Stimulated activated naive B cell treated with anti-CD40 and anti-IgM and Interleukin-4, amounts not matched to agents 10 μg/mL and 1 μg/mL and 100 μg/mL, for 72 hours (primary cell): ENCODE measurements at regions not wholly inside any gene's neighbourhood (a gene's known extent, or its start where the extent isn't known, plus 50 kb on each side); places are given as distances from the start of the nearest gene placed in this dataset.
A peak's percentile ranks its signal among the peaks of the same experiment; 100 is the strongest.

Experiments
- ATAC-seq, 2 donors: fragments of 150-1000 bp; cut with Tn5 transposase; replicated peaks; 2 replicates each; pipeline ENCODE4 v1.10.0; 2021; ENCODE audit warnings: moderate library complexity in 1 of 2
- DNase-seq: peaks from one replicate; pipeline ENCODE4 v3.0.0; 2021
- H3K27ac Mint-ChIP-seq: one replicate; pipeline ENCODE4 v1.8.0; 2022; ENCODE audit warnings: mild to moderate bottlenecking, mixed read lengths
- H3K27me3 Mint-ChIP-seq, 2 donors: one replicate each; pipeline ENCODE4 v1.8.0; 2022; ENCODE audit warnings: mixed read lengths in 2 of 2
- H3K36me3 Mint-ChIP-seq, 2 donors: one replicate each; pipeline ENCODE4 v1.8.0; 2022; ENCODE audit warnings: mixed read lengths in 2 of 2, mild to moderate bottlenecking in 1 of 2
- H3K4me1 Mint-ChIP-seq, 2 donors: one replicate each; pipeline ENCODE4 v1.8.0; 2022; ENCODE audit warnings: mixed read lengths in 2 of 2, mild to moderate bottlenecking in 1 of 2
- H3K4me3 Mint-ChIP-seq, 2 donors: one replicate each; pipeline ENCODE4 v1.8.0; 2022; ENCODE audit warnings: mild to moderate bottlenecking in 2 of 2, mixed read lengths in 2 of 2, moderate library complexity in 1 of 2
- H3K9me3 Mint-ChIP-seq, 2 donors: one replicate each; pipeline ENCODE4 v1.8.0; 2022; ENCODE audit warnings: mixed read lengths in 2 of 2, mild to moderate bottlenecking in 1 of 2

DNA sequence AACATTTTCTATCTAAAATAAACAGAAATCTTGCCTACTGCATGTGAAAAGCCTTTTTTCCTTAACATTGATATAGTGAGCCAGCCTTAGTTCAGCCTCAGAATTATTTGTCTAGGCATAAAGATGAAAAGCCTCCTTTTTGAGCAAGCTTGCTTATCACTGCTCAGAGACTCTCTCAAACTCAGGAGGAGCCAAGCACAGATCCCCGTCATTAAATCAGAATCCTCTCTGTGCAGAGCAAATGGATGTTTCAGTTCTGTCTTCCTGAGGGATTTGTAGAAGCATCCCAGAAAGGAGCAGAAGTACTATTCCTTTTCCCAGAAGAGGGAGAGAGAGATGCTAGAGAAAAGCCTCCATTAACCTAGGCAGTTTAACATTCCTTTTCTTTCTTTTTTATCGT, 186.9 kb upstream of the LNX1 start:
- H3K4me3 Mint-ChIP-seq: no peak overlapping the region
- no peak overlapping the region for H3K27ac Mint-ChIP-seq
- H3K9me3 Mint-ChIP-seq: no peaks in the 10 kb centered on the region
- no peaks in the 10 kb centered on the region for H3K4me1 Mint-ChIP-seq
- ATAC-seq (no peak), DNase-seq (no peak)
- H3K36me3 Mint-ChIP-seq: no peaks in the 10 kb centered on the region
- peaks cover 4 to 8% of the 10 kb centered on the region in 2 donors for H3K27me3 Mint-ChIP-seq

DNA sequence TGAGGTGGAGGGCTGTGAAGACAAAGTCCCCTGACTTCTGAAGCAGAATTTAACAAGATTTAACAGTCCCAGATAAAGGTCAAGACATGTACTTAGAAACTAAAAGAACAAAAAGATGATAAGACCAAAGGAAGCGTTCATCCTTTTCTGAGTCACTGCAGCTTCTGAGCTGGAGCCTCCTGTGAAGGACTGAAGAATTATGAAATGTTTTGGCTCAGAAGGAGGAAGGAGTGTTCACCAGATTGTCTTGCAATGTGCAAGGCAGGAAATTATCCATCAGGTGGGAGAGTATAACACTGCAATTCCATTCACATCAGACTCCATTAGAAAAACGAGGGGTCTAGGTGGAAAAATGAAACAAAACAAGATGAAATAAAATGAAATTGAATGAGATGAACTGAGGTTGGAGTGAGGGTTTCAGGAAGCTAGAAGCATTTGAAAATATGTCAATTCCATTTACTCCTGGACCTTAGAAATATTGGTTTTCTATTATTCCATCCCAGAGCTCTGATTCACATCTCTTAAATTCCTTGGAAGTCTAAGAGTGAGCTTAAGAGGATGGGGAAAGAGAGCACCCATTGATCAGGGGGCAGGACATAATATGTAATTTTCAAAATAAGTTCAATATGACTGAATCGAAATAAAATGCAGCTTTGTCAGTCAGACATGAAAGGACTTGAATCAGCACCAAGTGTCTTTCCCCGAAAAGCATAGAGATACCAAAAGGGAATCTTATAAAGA, 186.1 kb upstream of the LNX1 start:
- no peak overlapping the region for H3K27ac Mint-ChIP-seq
- H3K4me1 Mint-ChIP-seq: no peaks in the 10 kb centered on the region
- H3K9me3 Mint-ChIP-seq: no peaks in the 10 kb centered on the region
- no peak overlapping the region for H3K4me3 Mint-ChIP-seq
- ATAC-seq: no peak
- H3K36me3 Mint-ChIP-seq: no peaks in the 10 kb centered on the region
- DNase-seq: no peak
- H3K27me3 Mint-ChIP-seq: peaks cover 4 to 8% of the 10 kb centered on the region in 2 donors

DNA sequence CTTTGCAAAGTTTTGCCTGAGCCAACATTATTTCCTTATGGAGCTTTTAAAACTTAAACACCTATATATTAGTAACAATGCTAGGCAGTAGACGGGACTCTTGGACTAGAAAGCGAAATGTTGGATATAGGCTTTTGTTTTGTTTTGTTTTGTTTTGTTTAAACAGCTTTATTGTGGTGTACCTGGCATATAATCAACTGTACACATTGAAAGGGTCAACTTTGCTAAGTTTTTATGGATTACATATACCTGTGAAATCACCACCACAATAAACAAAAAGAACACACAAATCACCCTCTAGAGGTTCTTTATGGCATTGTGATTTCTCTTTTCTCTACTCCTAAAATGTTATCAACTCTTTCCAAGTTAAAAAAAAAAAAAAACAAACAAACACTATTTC, 184.9 kb upstream of the LNX1 start:
- no peaks in the 10 kb centered on the region for H3K4me1 Mint-ChIP-seq
- H3K9me3 Mint-ChIP-seq: no peaks in the 10 kb centered on the region
- no peak for DNase-seq
- no peak for ATAC-seq
- no peak overlapping the region for H3K4me3 Mint-ChIP-seq
- H3K27ac Mint-ChIP-seq: no peak overlapping the region
- H3K27me3 Mint-ChIP-seq: peaks cover 4 to 6% of the 10 kb centered on the region in 2 donors
- no peaks in the 10 kb centered on the region for H3K36me3 Mint-ChIP-seq

- H3K27me3 Mint-ChIP-seq: peaks cover 0 to 4% of the 10 kb centered on the region in 2 donors
- ATAC-seq (no peak), DNase-seq (no peak)
- no peak overlapping the region for H3K4me3 Mint-ChIP-seq
- no peaks in the 10 kb centered on the region for H3K4me1 Mint-ChIP-seq
- no peaks in the 10 kb centered on the region for H3K36me3 Mint-ChIP-seq
- no peaks in the 10 kb centered on the region for H3K9me3 Mint-ChIP-seq
- H3K27ac Mint-ChIP-seq: no peak overlapping the region
Observed at GRCh38 chr4:53775381-53775780, 184.1 kb upstream of the LNX1 start.

- no peak overlapping the region for H3K4me3 Mint-ChIP-seq
- DNase-seq (no peak), ATAC-seq (no peak)
- no peaks in the 10 kb centered on the region for H3K36me3 Mint-ChIP-seq
- H3K4me1 Mint-ChIP-seq: no peaks in the 10 kb centered on the region
- H3K27ac Mint-ChIP-seq: no peak overlapping the region
- no peaks in the 10 kb centered on the region for H3K27me3 Mint-ChIP-seq
- peaks cover 0 to 2% of the 10 kb centered on the region in 2 donors for H3K9me3 Mint-ChIP-seq
Observed at GRCh38 chr4:53771326-53771725, 180.0 kb upstream of the LNX1 start.

DNA sequence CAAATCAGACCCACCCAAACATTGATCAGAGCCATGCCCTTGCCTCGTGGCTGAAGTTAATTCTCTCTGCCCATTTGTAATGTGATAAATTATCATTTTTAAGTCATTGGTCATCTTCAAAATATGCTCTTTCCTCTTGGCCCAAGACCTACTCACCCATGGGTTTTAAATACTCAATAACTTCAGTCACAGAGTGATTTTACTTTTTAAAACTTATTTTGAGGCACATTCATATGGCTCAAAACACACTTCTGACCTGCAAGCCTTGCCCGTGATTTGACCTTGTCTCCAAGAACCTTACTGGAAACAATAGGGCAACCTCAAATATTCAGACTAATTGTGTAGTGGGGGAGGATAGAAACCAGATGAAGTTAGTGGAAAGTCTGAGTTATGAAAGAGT, 176.2 kb upstream of the LNX1 start:
- ATAC-seq (no peak), DNase-seq (no peak)
- H3K4me1 Mint-ChIP-seq: peaks cover 5 to 13% of the 10 kb centered on the region in 2 donors

GRCh38 chr4:53764761-53765490, 173.6 kb upstream of the LNX1 start:
- peaks cover 7 to 9% of the 10 kb centered on the region in 2 donors for H3K9me3 Mint-ChIP-seq
- no peaks in the 10 kb centered on the region for H3K27me3 Mint-ChIP-seq
- ATAC-seq: no peak
- peaks cover 5 to 13% of the 10 kb centered on the region in 2 donors for H3K4me1 Mint-ChIP-seq
- no peak for DNase-seq
- peaks cover 0 to 5% of the 10 kb centered on the region in 2 donors for H3K36me3 Mint-ChIP-seq
- no peak overlapping the region for H3K4me3 Mint-ChIP-seq
- H3K27ac Mint-ChIP-seq: no peak overlapping the region

More for the DNA sequence above, 176.2 kb upstream of the LNX1 start:
- Mint-ChIP-seq H3K4me3 (no peak overlapping the region), H3K9me3 (peaks cover 0 to 2% of the 10 kb centered on the region in 2 donors), H3K27ac (no peak overlapping the region), H3K27me3 (no peaks in the 10 kb centered on the region), H3K36me3 (no peaks in the 10 kb centered on the region)

GRCh38 chr4:53763813-53764597, 172.7 kb upstream of the LNX1 start:
- ATAC-seq (no peak), DNase-seq (no peak)
- Mint-ChIP-seq H3K27me3 (no peaks in the 10 kb centered on the region), H3K36me3 (peaks cover 0 to 5% of the 10 kb centered on the region in 2 donors), H3K27ac (no peak overlapping the region), H3K4me3 (no peak overlapping the region), H3K9me3 (peaks cover 7 to 9% of the 10 kb centered on the region in 2 donors), H3K4me1 (peaks cover 5 to 13% of the 10 kb centered on the region in 2 donors)

DNA sequence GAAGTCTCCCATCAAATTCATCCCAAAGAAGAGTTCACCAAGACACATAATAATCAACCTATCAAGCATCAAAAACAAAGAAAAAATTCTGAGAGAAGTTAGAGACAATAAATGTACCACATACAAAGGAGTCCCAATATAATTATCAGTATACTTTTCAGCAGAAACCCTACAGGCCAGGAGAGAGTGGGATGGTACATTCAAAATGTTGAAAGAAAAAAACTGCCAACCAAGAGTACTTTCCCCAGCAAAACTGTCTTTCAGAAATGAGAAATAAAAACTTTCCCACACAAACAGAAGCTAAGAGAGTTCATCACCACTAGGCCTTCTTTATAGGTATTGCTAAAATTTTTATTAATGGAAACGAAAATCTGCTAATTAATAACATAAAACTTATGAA, 164.4 kb upstream of the LNX1 start:
- Mint-ChIP-seq H3K36me3 (peaks cover 0 to 12% of the 10 kb centered on the region in 2 donors), H3K27ac (no peak overlapping the region), H3K4me1 (peaks cover 4 to 14% of the 10 kb centered on the region in 2 donors), H3K27me3 (no peaks in the 10 kb centered on the region), H3K9me3 (peaks cover 15% of the 10 kb centered on the region in 2 donors), H3K4me3 (no peak overlapping the region)
- ATAC-seq (no peak), DNase-seq (no peak)

DNA sequence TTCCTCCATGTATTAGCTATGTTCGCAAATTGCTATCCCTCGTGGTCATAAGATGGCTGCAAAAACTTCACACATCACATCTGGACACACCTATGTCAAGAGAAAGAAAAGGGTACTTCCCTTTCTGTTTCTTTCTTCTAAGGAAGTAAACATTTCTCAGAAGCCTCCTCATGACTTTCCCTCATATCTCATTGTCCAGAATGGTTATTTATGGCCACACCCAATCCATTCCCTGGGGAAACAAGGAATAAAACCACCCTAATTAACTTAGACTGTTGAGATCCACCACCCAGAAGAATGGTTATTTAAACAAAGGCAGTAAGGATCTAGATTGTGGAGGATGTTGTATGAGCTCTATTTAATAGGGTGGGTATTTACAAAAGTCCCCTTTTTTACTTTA, 160.8 kb upstream of the LNX1 start:
- no peak for ATAC-seq
- H3K4me1 Mint-ChIP-seq: peaks cover 15 to 31% of the 10 kb centered on the region in 2 donors
- no peak overlapping the region for H3K27ac Mint-ChIP-seq
- H3K9me3 Mint-ChIP-seq: peaks cover 15 to 18% of the 10 kb centered on the region in 2 donors
- H3K36me3 Mint-ChIP-seq: peaks cover 0 to 12% of the 10 kb centered on the region in 2 donors
- no peaks in the 10 kb centered on the region for H3K27me3 Mint-ChIP-seq
- DNase-seq: no peak
- no peak overlapping the region for H3K4me3 Mint-ChIP-seq

DNA sequence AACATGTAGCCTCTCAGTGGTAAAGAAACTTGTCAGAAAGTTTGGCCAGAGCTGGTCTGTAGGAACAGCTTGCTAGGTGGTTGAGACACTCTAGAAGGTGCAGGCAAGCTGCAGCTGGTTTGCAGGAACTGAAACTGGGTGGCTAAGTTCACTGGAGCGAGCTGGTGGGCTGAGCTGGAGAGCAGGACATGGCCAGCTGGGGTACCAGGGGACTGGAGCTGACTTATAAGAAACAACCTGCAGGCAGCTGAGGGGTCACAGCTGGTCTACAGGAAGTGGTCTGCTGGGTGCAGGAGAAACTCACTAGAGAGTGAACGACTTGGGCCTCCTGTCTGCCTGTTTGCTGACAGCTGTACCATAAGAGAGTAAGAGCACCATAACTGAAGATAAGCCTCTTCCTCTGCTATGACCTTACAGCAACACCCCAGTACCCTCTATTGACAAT, 157.1 kb upstream of the LNX1 start:
- peaks cover 28 to 56% of the 10 kb centered on the region in 2 donors for H3K4me1 Mint-ChIP-seq
- ATAC-seq: peak; percentile 99
- H3K27ac Mint-ChIP-seq: peak overlapping the region; percentile 87
- peaks cover 0 to 4% of the 10 kb centered on the region in 2 donors for H3K9me3 Mint-ChIP-seq
- peak overlapping the region in 1 of 2 donors; percentile 5 for H3K4me3 Mint-ChIP-seq
- H3K27me3 Mint-ChIP-seq: no peaks in the 10 kb centered on the region
- no peaks in the 10 kb centered on the region for H3K36me3 Mint-ChIP-seq
- peak; percentile 79 for DNase-seq

DNA sequence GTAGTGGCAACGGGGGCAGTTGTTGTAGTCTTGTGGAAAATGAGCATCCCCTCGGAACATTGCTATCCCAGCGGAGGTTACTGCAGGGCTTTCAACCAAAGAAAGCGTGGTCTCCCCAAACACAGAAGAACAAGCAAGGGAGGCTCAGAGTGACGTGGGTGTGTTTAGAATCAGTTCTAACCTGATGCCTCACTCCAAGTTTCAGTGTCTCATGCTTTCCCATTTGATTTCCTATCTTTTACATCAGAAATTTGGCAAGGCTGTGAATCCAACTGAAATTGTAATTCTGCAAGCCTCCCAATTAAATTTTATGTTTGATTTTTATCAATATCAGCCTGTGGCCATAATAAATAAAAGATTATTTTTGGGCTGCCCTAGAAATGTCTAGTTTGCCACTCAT, 156.1 kb upstream of the LNX1 start:
- Mint-ChIP-seq H3K4me1 (peaks cover 28 to 56% of the 10 kb centered on the region in 2 donors), H3K27ac (no peak overlapping the region), H3K36me3 (no peaks in the 10 kb centered on the region), H3K9me3 (peaks cover 0 to 4% of the 10 kb centered on the region in 2 donors), H3K4me3 (no peak overlapping the region), H3K27me3 (no peaks in the 10 kb centered on the region)
- ATAC-seq (no peak), DNase-seq (no peak)

- Mint-ChIP-seq H3K4me1 (peaks cover 24 to 41% of the 10 kb centered on the region in 2 donors), H3K27ac (no peak overlapping the region), H3K4me3 (no peak overlapping the region), H3K36me3 (no peaks in the 10 kb centered on the region), H3K9me3 (peaks cover 0 to 5% of the 10 kb centered on the region in 2 donors), H3K27me3 (no peaks in the 10 kb centered on the region)
- no peak for ATAC-seq
- DNase-seq: no peak
Observed at GRCh38 chr4:53744446-53745160, 153.3 kb upstream of the LNX1 start.
